Tibial nerve (tissue), 4 donors: ENCODE measurements at regions not wholly inside any gene's neighbourhood (a gene's known extent, or its start where the extent isn't known, plus 50 kb on each side); places are given as distances from the start of the nearest gene placed in this dataset.

ENCODE experiments used
- DNase-seq, 2 donors: peaks; one replicate each; pipeline ENCODE4 v3.0.0-alpha.2; 2019; ENCODE audit warnings: low spot score in 2 of 2
- H3K27ac ChIP-seq, 4 donors: fragments of 200-600 bp; sonication (generic) in 3 of 4; one replicate each; pipeline ENCODE4 v1.5.1; 2017 to 2019; ENCODE audit warnings: mild to moderate bottlenecking in 1 of 4
- H3K27me3 ChIP-seq, 2 donors: fragments of 200-600 bp; sonication (generic) in 1 of 2; one replicate each; pipeline versions ENCODE4 v1.5.1 to v1.6.0; 2017 to 2019
- H3K36me3 ChIP-seq, 3 donors: fragments of 200-600 bp; sonication (generic); one replicate each; pipeline ENCODE4 v1.5.1; 2018 to 2019
- H3K4me1 ChIP-seq, 4 donors: fragments of 200-600 bp; sonication (generic) in 3 of 4; one replicate each; pipeline ENCODE4 v1.5.1; 2017 to 2019
- H3K4me3 ChIP-seq, 4 donors: fragments of 200-600 bp; sonication (generic) in 3 of 4; one replicate each; pipeline ENCODE4 v1.5.1; 2017 to 2019; ENCODE audit warnings: mild to moderate bottlenecking in 1 of 4, moderate library complexity in 1 of 4
- H3K9me3 ChIP-seq, 4 donors: fragments of 200-600 bp; sonication (generic) in 3 of 4; one replicate each; pipeline ENCODE4 v1.5.1; 2017 to 2019
- EP300 ChIP-seq, 2 donors: sonication (generic); formaldehyde crosslinking; IDR thresholded peaks; one replicate each; pipeline ENCODE4 v1.6.1; 2017; ENCODE audit warnings: antibody characterized with exemption in 2 of 2, mild to moderate bottlenecking in 1 of 2
- POLR2A ChIP-seq, 2 donors: fragments of 450-650 bp; IDR thresholded peaks; one replicate each; pipeline ENCODE4 v1.6.1; 2017; ENCODE audit warnings: antibody characterized with exemption in 2 of 2, mild to moderate bottlenecking in 2 of 2, moderate library complexity in 2 of 2
- WGBS, 2 donors: methylation state at CpG; one replicate each; pipeline ENCODE4 v1.1.5; 2018; 5-methylcytosine and 5-hydroxymethylcytosine counted together
- TF ChIP-seq, protein P1 (sequence below), 5 experiments: fragments of 200-600 bp in 3 of 5; fragments of 450-650 bp in 2 of 5; sonication (generic) in 3 of 5; IDR thresholded peaks; one replicate each; pipeline ENCODE4 v1.5.1; 2016 to 2019; ENCODE audit warnings: antibody characterized with exemption in 5 of 5, mild to moderate bottlenecking in 3 of 5, moderate library complexity in 2 of 5

DNA sequence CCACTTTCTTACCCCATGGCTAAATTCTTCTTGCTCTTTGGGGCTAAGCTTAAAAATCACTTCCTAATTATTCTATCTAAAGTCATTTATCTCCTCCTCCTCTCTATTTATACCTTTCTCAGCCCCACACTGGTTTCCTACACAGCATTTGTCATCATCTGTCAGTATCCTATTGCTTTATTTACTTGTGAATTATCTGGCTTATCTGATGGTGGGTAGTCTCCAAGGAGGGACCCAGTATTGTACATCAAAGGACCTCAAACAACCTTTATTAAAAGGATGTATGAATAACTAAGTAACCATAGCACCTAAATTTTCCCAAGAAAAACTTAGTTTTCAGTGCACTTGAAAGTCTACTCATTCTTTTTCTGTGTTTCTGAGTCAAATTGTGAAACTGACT is 332.7 kb upstream of the SNX7 start:
- TF ChIP-seq EP300 (IDR thresholded peaks at IDR 0.05) (no peak), POLR2A (IDR thresholded peaks at IDR 0.05) (no peak)
- Histone ChIP-seq H3K36me3 (no peaks in the 10 kb centered on the region), H3K9me3 (no peaks in the 10 kb centered on the region), H3K4me1 (peaks cover 0 to 53% (median 16%) of the 10 kb centered on the region in 4 donors), H3K4me3 (no peak overlapping the region), H3K27me3 (no peaks in the 10 kb centered on the region), H3K27ac (no peak overlapping the region)
- no peak for DNase-seq

DNA sequence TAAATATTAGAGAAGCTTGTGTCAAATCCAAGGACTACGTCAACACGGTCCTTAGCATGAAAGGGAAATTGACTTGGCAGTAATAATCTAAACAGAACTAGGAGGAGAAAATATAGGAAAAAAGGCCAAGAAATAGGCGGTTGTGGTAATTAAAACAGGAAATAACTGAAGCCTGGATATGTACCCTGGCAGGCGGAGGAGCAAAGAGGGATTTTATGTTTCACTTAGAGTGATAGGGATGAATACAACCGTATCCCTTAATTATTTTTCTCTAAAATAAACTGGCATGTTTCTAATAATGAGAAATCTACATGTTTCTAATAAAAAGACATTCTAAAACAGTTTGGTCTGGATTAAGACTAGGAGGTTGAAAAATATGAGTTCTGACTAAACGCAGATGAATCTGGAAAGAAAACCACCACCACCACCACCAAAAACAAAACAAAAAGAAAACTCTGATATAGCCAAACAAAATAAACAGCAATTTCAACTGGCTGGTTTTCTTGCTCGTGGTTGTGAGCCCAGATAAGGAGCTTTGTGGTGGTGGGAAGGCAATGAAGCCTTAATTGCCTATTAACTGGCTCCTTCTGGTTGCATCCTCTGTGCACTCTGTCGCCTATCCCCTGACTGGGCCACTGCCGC is 334.2 kb upstream of the SNX7 start:
- WGBS, 2 donors = 48 to 52% methylated on average over 9 of the region's 9 CpGs
- no peaks in the 10 kb centered on the region for H3K36me3 ChIP-seq
- no peak for DNase-seq
- H3K4me1 ChIP-seq = peaks cover 0 to 65% (median 16%) of the 10 kb centered on the region in 4 donors
- TF ChIP-seq POLR2A (IDR thresholded peaks at IDR 0.05) (no peak), EP300 (IDR thresholded peaks at IDR 0.05) (no peak)
- TF ChIP-seq, protein P1, sequence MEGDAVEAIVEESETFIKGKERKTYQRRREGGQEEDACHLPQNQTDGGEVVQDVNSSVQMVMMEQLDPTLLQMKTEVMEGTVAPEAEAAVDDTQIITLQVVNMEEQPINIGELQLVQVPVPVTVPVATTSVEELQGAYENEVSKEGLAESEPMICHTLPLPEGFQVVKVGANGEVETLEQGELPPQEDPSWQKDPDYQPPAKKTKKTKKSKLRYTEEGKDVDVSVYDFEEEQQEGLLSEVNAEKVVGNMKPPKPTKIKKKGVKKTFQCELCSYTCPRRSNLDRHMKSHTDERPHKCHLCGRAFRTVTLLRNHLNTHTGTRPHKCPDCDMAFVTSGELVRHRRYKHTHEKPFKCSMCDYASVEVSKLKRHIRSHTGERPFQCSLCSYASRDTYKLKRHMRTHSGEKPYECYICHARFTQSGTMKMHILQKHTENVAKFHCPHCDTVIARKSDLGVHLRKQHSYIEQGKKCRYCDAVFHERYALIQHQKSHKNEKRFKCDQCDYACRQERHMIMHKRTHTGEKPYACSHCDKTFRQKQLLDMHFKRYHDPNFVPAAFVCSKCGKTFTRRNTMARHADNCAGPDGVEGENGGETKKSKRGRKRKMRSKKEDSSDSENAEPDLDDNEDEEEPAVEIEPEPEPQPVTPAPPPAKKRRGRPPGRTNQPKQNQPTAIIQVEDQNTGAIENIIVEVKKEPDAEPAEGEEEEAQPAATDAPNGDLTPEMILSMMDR (IDR thresholded peaks at IDR 0.05) = no peak
- peak overlapping the region in 2 of 4 donors; percentile 16 to 68 for H3K27ac ChIP-seq
- no peaks in the 10 kb centered on the region for H3K9me3 ChIP-seq
- no peak overlapping the region for H3K4me3 ChIP-seq
- H3K27me3 ChIP-seq = no peaks in the 10 kb centered on the region

DNA sequence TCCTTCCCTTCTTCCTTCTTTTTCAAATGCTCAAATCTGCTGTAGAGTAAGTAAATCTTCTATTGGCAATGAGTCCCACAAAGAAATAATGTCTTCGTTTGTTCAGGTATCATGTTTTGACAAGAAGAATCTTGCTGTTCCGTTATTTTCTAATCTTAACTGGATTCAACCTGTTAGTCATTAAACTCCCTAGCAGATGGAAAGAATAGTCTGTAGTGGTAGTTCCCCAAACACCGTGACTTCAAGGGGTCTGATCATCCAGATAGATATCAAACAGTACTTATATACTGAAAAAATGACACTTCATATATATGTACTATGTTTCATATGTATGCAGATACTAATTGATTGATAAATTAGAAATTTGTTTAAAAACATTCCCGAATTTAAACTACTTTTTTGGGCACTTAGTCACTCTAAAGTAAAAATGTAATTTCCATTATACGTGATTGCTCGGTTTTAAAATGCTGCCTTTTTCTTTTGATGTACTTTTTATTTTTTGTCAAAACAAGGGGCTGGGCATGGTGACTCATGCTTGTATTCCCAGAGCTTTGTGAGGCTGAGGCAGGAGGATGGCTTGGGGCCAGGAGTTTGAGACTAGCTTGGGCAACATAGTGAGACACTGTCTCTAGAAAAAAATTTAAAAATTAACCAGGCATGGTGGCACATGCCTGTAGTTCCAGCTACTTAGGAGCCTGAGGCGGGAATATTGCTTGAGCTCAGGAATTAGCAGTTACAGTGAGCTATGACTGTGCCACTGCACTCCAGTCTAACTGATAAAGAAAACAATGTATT is 335.7 kb upstream of the SNX7 start:
- no peaks in the 10 kb centered on the region for H3K9me3 ChIP-seq
- DNase-seq = peak; percentile 58 to 64
- H3K4me1 ChIP-seq = peaks cover 0 to 54% (median 16%) of the 10 kb centered on the region in 4 donors
- H3K4me3 ChIP-seq = no peak overlapping the region
- H3K27me3 ChIP-seq = no peaks in the 10 kb centered on the region
- H3K27ac ChIP-seq = peak overlapping the region in 2 of 4 donors; percentile 25 to 68
- TF ChIP-seq EP300 (IDR thresholded peaks at IDR 0.05) = peak in 1 of 2 donors; percentile 27
- no peak for TF ChIP-seq POLR2A (IDR thresholded peaks at IDR 0.05)
- TF ChIP-seq, protein P1 (IDR thresholded peaks at IDR 0.05) = no peak
- H3K36me3 ChIP-seq = no peaks in the 10 kb centered on the region
- 59 to 62% methylated on average over 7 of the region's 7 CpGs for WGBS, 2 donors

DNA sequence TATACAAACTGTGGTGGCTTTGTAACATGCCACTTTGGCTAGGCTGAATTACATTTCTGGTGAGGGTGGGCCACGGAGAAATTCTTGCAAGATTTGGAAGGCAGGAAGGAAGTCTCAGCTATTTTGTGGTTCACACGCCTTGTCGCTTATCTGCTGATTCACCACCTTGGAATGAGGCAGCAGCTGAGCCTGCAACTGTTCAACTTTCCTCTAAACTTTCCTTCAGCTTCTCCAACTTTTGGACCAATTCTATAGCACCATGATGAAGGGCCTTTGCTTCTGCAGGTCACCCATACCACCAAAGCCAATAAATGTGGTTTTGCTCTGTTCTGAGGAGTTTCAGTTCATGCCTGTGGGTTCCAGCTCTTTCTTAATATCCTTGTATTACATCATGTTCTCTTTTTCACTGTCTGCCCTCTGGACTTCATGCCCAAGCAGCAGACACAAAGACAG is 337.6 kb upstream of the SNX7 start:
- Histone ChIP-seq H3K4me1 (peaks cover 0 to 54% (median 16%) of the 10 kb centered on the region in 4 donors), H3K36me3 (no peaks in the 10 kb centered on the region), H3K27ac (peak overlapping the region in 3 of 4 donors; percentile 13 to 64 (median 38)), H3K9me3 (no peaks in the 10 kb centered on the region), H3K27me3 (no peaks in the 10 kb centered on the region), H3K4me3 (no peak overlapping the region)
- 22 to 31% methylated on average over 3 of the region's 3 CpGs for WGBS, 2 donors
- DNase-seq = peak in 1 of 2 donors; percentile 24
- TF ChIP-seq EP300 (IDR thresholded peaks at IDR 0.05) (peak in 1 of 2 donors; percentile 53), POLR2A (IDR thresholded peaks at IDR 0.05) (no peak)

DNA sequence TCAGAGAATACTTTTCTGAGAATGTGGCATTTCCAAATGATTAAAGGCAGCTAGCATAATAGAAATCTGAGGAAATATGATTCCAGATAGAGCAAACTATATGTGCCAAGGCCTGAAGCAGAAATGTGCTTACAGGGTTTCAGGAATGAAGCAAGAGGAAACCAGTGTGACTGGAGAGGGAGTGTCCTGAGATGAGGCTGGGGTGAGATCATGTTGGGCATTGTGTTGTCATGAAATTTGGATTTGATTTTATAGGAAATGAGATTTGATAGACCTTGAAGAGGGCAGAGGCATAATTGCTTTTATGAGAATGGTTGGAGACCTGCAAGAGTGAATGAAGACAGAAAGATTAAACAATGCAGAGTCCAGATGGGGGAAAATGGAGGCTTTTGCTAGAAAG is 338.1 kb upstream of the SNX7 start:
- no peak for TF ChIP-seq POLR2A (IDR thresholded peaks at IDR 0.05)
- no peak for TF ChIP-seq EP300 (IDR thresholded peaks at IDR 0.05)
- TF ChIP-seq, protein P1 (IDR thresholded peaks at IDR 0.05) = no peak
- H3K27me3 ChIP-seq = no peaks in the 10 kb centered on the region
- no peak overlapping the region for H3K4me3 ChIP-seq
- H3K4me1 ChIP-seq = peaks cover 0 to 54% (median 16%) of the 10 kb centered on the region in 4 donors
- H3K27ac ChIP-seq = peak overlapping the region in 3 of 4 donors; percentile 13 to 64 (median 38)
- no peaks in the 10 kb centered on the region for H3K36me3 ChIP-seq
- peak in 1 of 2 donors; percentile 22 for DNase-seq
- no peaks in the 10 kb centered on the region for H3K9me3 ChIP-seq

DNA sequence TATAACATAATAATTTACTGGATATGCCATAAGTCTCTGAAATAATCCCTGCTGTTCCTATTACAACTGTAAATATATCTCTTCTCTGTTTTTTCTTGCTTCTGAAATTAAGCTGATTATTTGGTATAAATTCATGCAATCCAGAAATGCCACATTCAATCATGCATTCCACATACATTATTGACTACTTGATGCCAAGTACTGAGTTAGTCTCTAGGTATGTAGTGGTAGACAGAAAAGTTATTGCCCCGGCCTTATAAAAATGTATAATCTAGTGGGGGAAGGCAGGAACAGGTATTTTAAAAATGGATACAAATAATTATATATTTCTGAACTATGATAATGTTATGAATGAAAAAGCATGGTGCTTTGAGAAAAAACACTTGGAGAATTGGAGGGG is 338.6 kb upstream of the SNX7 start:
- H3K27me3 ChIP-seq = no peaks in the 10 kb centered on the region
- no peaks in the 10 kb centered on the region for H3K36me3 ChIP-seq
- no peaks in the 10 kb centered on the region for H3K9me3 ChIP-seq
- H3K4me1 ChIP-seq = peaks cover 0 to 51% (median 16%) of the 10 kb centered on the region in 4 donors
- peak overlapping the region in 1 of 4 donors; percentile 64 for H3K27ac ChIP-seq
- no peak overlapping the region for H3K4me3 ChIP-seq
- TF ChIP-seq EP300 (IDR thresholded peaks at IDR 0.05) (no peak), POLR2A (IDR thresholded peaks at IDR 0.05) (no peak)
- TF ChIP-seq, protein P1 (IDR thresholded peaks at IDR 0.05) = no peak
- 95 to 98% methylated on average over 1 of the region's 1 CpG for WGBS, 2 donors
- no peak for DNase-seq
